Hematopoietic multipotent progenitor cell treated with erythropoietin and hydrocortisone succinate and interleukin-3 and kit ligand, for 17 days (in vitro differentiated cells): ENCODE measurements at regions not wholly inside any gene's neighbourhood (a gene's known extent, or its start where the extent isn't known, plus 50 kb on each side); places are given as distances from the start of the nearest gene placed in this dataset.

Source experiments
- DNase-seq: peaks from one replicate; pipeline ENCODE4 v3.0.0-alpha.2; 2015; ENCODE audit warnings: low spot score

GRCh38 chr20:17017232-17017631 lies 209.6 kb upstream of the PCSK2 start:
- DNase-seq = no peak

- no peak for DNase-seq
Measured at GRCh38 chr20:17021481-17021880, 205.4 kb upstream of the PCSK2 start.

GRCh38 chr20:17023036-17023435 lies 203.8 kb upstream of the PCSK2 start:
- DNase-seq = no peak

- DNase-seq = no peak
Measured at GRCh38 chr20:17023806-17024205, 203.0 kb upstream of the PCSK2 start.

- no peak for DNase-seq
Measured at GRCh38 chr20:17024513-17025119, 202.2 kb upstream of the PCSK2 start.

GRCh38 chr20:17026346-17026745 lies 200.5 kb upstream of the PCSK2 start:
- DNase-seq = no peak

GRCh38 chr20:17029698-17030097 lies 197.1 kb upstream of the PCSK2 start:
- DNase-seq = no peak

- DNase-seq = no peak
Measured at GRCh38 chr20:17036541-17036940, 190.3 kb upstream of the PCSK2 start.

GRCh38 chr20:17042122-17042521 lies 184.7 kb upstream of the PCSK2 start:
- DNase-seq = no peak

- DNase-seq = no peak
Measured at GRCh38 chr20:17043323-17043722, 183.5 kb upstream of the PCSK2 start.

GRCh38 chr20:17044891-17045290 lies 181.9 kb upstream of the PCSK2 start:
- no peak for DNase-seq

GRCh38 chr20:17059465-17059864 lies 167.4 kb upstream of the PCSK2 start:
- no peak for DNase-seq

GRCh38 chr20:17061715-17062114 lies 165.1 kb upstream of the PCSK2 start:
- no peak for DNase-seq

- no peak for DNase-seq
Measured at GRCh38 chr20:17062712-17063111, 164.1 kb upstream of the PCSK2 start.

- no peak for DNase-seq
Measured at GRCh38 chr20:17066902-17067301, 159.9 kb upstream of the PCSK2 start.

- no peak for DNase-seq
Measured at GRCh38 chr20:17068084-17068711, 158.6 kb upstream of the PCSK2 start.

- no peak for DNase-seq
Measured at GRCh38 chr20:17077030-17077429, 149.8 kb upstream of the PCSK2 start.

GRCh38 chr20:17083738-17084137 lies 143.1 kb upstream of the PCSK2 start:
- no peak for DNase-seq

- DNase-seq = no peak
Measured at GRCh38 chr20:17084909-17085308, 141.9 kb upstream of the PCSK2 start.

- DNase-seq = no peak
Measured at GRCh38 chr20:17093782-17094181, 133.1 kb upstream of the PCSK2 start.

GRCh38 chr20:17097603-17098002 lies 129.2 kb upstream of the PCSK2 start:
- DNase-seq = no peak

GRCh38 chr20:17100506-17100905 lies 126.3 kb upstream of the PCSK2 start:
- DNase-seq = no peak

- no peak for DNase-seq
Measured at GRCh38 chr20:17107127-17107526, 119.7 kb upstream of the PCSK2 start.

- DNase-seq = no peak
Measured at GRCh38 chr20:17108896-17109295, 117.9 kb upstream of the PCSK2 start.
